H1 (cell line): ENCODE measurements at regions not wholly inside any gene's neighbourhood (a gene's known extent, or its start where the extent isn't known, plus 50 kb on each side); places are given as distances from the start of the nearest gene placed in this dataset.

Experiments used
- CTCF ChIA-PET: fragments of 300-600 bp; sonication (Branson Sonifier 250); formaldehyde crosslinking; loops from one replicate; lab custom pipeline; 2021; ENCODE audit not compliant: partially characterized antibody; lab: Charles Lee
- POLR2A ChIA-PET: fragments of 300-600 bp; sonication (Branson Sonifier 250); formaldehyde crosslinking; loops from one replicate; lab custom pipeline; 2021; ENCODE audit warnings: inconsistent platforms; ENCODE audit not compliant: partially characterized antibody; lab: Charles Lee
- DNase-seq, 2 experiments: peaks; one replicate each; pipeline versions ENCODE4 v3.0.0 to v3.0.0-alpha.2; 2010 to 2022; ENCODE audit warnings: low spot score in 2 of 2, low read depth in 1 of 2, mixed read lengths in 1 of 2
- FAIRE-seq: peaks from 2 replicates; lab custom pipeline; 2011; peaks lifted over from hg19 to GRCh38; lab: Jason Lieb, UNC
- H2AFZ ChIP-seq: 2 replicates; pipeline ENCODE4 v1.8.1; 2012; ENCODE audit warnings: low read length, inconsistent platforms
- H2AK5ac ChIP-seq: 2 replicates; pipeline ENCODE4 v1.6.1; 2013; ENCODE audit warnings: low read depth, low read length
- H2BK120ac ChIP-seq: replicated peaks from 2 replicates; pipeline ENCODE3; 2013; ENCODE audit warnings: low read depth, low read length, inconsistent platforms
- H2BK12ac ChIP-seq: 2 replicates; pipeline ENCODE4 v1.6.1; 2013; ENCODE audit warnings: low read depth, low read length
- H2BK15ac ChIP-seq: 2 replicates; pipeline ENCODE4 v1.6.1; 2013; ENCODE audit warnings: low read length
- H2BK20ac ChIP-seq: 2 replicates; pipeline ENCODE4 v1.6.1; 2013; ENCODE audit warnings: low read length
- H2BK5ac ChIP-seq: 2 replicates; pipeline ENCODE4 v1.6.1; 2013; ENCODE audit warnings: low read depth, low read length
- H3K14ac ChIP-seq: 2 replicates; pipeline ENCODE4 v1.6.1; 2013; ENCODE audit warnings: inconsistent platforms; ENCODE audit not compliant: insufficient read length
- H3K18ac ChIP-seq: 2 replicates; pipeline ENCODE4 v1.6.1; 2013; ENCODE audit warnings: low read length; ENCODE audit errors: extremely low read depth
- H3K23ac ChIP-seq: 2 replicates; pipeline ENCODE4 v1.6.1; 2013; ENCODE audit warnings: inconsistent platforms; ENCODE audit not compliant: insufficient read length
- H3K23me2 ChIP-seq: 2 replicates; pipeline ENCODE4 v1.6.1; 2013; ENCODE audit warnings: low read depth, low read length
- H3K27ac ChIP-seq: 2 replicates; pipeline ENCODE4 v1.6.1; 2011; ENCODE audit warnings: low read depth, low read length, inconsistent platforms
- H3K27me3 ChIP-seq, 4 experiments: replicated peaks in 1 of 4; 1 replicate in 1 of 4; 2 replicates in 3 of 4; pipeline versions ENCODE4 v1.6.1 to v1.8.1; 2011 to 2013; ENCODE audit warnings: low read length in 3 of 4, mild to moderate bottlenecking in 3 of 4, inconsistent platforms in 2 of 4, mixed read lengths in 2 of 4, moderate library complexity in 1 of 4; ENCODE audit not compliant: control insufficient read depth in 3 of 4, insufficient read depth in 3 of 4; ENCODE audit errors: extremely low read depth in 1 of 4
- H3K36me3 ChIP-seq, 4 experiments: 2 replicates each; pipeline versions ENCODE4 v1.6.1 to v1.8.1; 2011 to 2013; ENCODE audit warnings: mild to moderate bottlenecking in 4 of 4, low read length in 3 of 4, moderate library complexity in 2 of 4, control low read depth in 1 of 4, inconsistent platforms in 1 of 4; ENCODE audit not compliant: insufficient read depth in 4 of 4, control insufficient read depth in 2 of 4
- H3K4ac ChIP-seq: replicated peaks from 2 replicates; pipeline ENCODE3; 2013; ENCODE audit warnings: low read length, low read depth, mixed read lengths, inconsistent platforms; ENCODE audit not compliant: insufficient read length
- H3K4me1 ChIP-seq, 4 experiments: replicated peaks in 1 of 4; 1 replicate in 1 of 4; 2 replicates in 3 of 4; pipeline versions ENCODE4 v1.6.1 to v1.8.1; 2011 to 2013; ENCODE audit warnings: low read length in 3 of 4, inconsistent platforms in 2 of 4, mixed read lengths in 1 of 4; ENCODE audit not compliant: insufficient read depth in 4 of 4, control insufficient read depth in 3 of 4
- H3K4me2 ChIP-seq, 2 experiments: 2 replicates each; pipeline versions ENCODE4 v1.6.1 to v1.8.1; 2011 to 2013; ENCODE audit warnings: low read depth in 2 of 2, low read length in 2 of 2, control low read depth in 1 of 2, inconsistent platforms in 1 of 2, mild to moderate bottlenecking in 1 of 2; ENCODE audit not compliant: insufficient read depth in 1 of 2
- H3K4me3 ChIP-seq, 4 experiments: fragments of 200-600, 300-600 bp in 1 of 4; sonication (generic), shearing (Covaris generic), sonication (Bioruptor Twin) in 1 of 4; 2 replicates each; pipeline versions ENCODE4 v1.5.1 to v1.8.1; 2011 to 2016; ENCODE audit warnings: low read length in 4 of 4, low read depth in 3 of 4, control low read depth in 2 of 4, inconsistent platforms in 2 of 4, mild to moderate bottlenecking in 2 of 4, mixed read lengths in 1 of 4, moderate library complexity in 1 of 4; ENCODE audit not compliant: insufficient read depth in 2 of 4; ENCODE audit errors: extremely low read depth in 1 of 4
- H3K56ac ChIP-seq: replicated peaks from 2 replicates; pipeline ENCODE3; 2013; ENCODE audit warnings: low read depth, mild to moderate bottlenecking, mixed read lengths, low read length, inconsistent platforms; ENCODE audit not compliant: insufficient read length
- H3K79me1 ChIP-seq: 2 replicates; pipeline ENCODE4 v1.6.1; 2013; ENCODE audit warnings: low read depth, low read length, control low read depth
- H3K79me2 ChIP-seq, 2 experiments: 2 replicates each; pipeline versions ENCODE4 v1.6.1 to v1.8.1; 2012 to 2013; ENCODE audit warnings: low read length in 2 of 2, mild to moderate bottlenecking in 2 of 2, inconsistent platforms in 1 of 2; ENCODE audit not compliant: insufficient read depth in 2 of 2, control insufficient read depth in 1 of 2
- H3K9ac ChIP-seq, 4 experiments: replicated peaks in 1 of 4; 1 replicate in 1 of 4; 2 replicates in 3 of 4; pipeline versions ENCODE4 v1.6.1 to v1.8.1; 2011 to 2013; ENCODE audit warnings: low read depth in 3 of 4, low read length in 3 of 4, control low read depth in 2 of 4, mild to moderate bottlenecking in 2 of 4, moderate library complexity in 2 of 4, inconsistent platforms in 1 of 4; ENCODE audit errors: extremely low read depth in 1 of 4
- H3K9me3 ChIP-seq, 2 experiments: 2 replicates each; pipeline versions ENCODE4 v1.6.1 to v1.8.1; 2012 to 2013; ENCODE audit warnings: mild to moderate bottlenecking in 2 of 2, moderate library complexity in 2 of 2, control low read depth in 1 of 2, inconsistent platforms in 1 of 2, low read depth in 1 of 2, low read length in 1 of 2, mixed read lengths in 1 of 2; ENCODE audit not compliant: insufficient read depth in 2 of 2
- H4K20me1 ChIP-seq, 2 experiments: replicated peaks in 1 of 2; 2 replicates each; pipeline versions ENCODE3 to v1.8.1; 2011 to 2013; ENCODE audit warnings: inconsistent platforms in 2 of 2, low read length in 2 of 2, mild to moderate bottlenecking in 1 of 2; ENCODE audit not compliant: insufficient read depth in 2 of 2, control insufficient read depth in 1 of 2
- H4K5ac ChIP-seq: 2 replicates; pipeline ENCODE4 v1.6.1; 2013; ENCODE audit warnings: low read length, low read depth, mixed read lengths, inconsistent platforms; ENCODE audit not compliant: insufficient read length
- H4K8ac ChIP-seq: 2 replicates; pipeline ENCODE4 v1.8.0; 2013; ENCODE audit warnings: mild to moderate bottlenecking, moderate library complexity, low read length, inconsistent platforms; ENCODE audit not compliant: insufficient read depth; ENCODE audit errors: extremely low read depth
- H4K91ac ChIP-seq: replicated peaks from 2 replicates; pipeline ENCODE3; 2013; ENCODE audit warnings: low read length, mixed read lengths, inconsistent platforms; ENCODE audit not compliant: insufficient read length
- BACH1 ChIP-seq: IDR thresholded peaks from 2 replicates; pipeline ENCODE4 v1.6.1; 2012; ENCODE audit warnings: low read length, improper control_type of control experiment
- EGR1 ChIP-seq: IDR thresholded peaks from 2 replicates; pipeline ENCODE4 v1.6.1; 2011; ENCODE audit warnings: low read depth, low read length, borderline replicate concordance
- MAFK ChIP-seq: IDR thresholded peaks from 2 replicates; pipeline ENCODE4 v1.6.1; 2012; ENCODE audit warnings: low read depth, mild to moderate bottlenecking, improper control_type of control experiment, low read length
- POLR2A ChIP-seq, 2 experiments: IDR thresholded peaks; 1 replicate in 1 of 2; 2 replicates in 1 of 2; pipeline ENCODE4 v1.6.1; 2011; ENCODE audit warnings: low read depth in 2 of 2, low read length in 2 of 2, mild to moderate bottlenecking in 2 of 2; ENCODE audit errors: control extremely low read depth in 1 of 2
- SIRT6 ChIP-seq: IDR thresholded peaks from one replicate; pipeline ENCODE4 v1.7.1; 2012; ENCODE audit warnings: low read length, inconsistent platforms
- SUZ12 ChIP-seq: fragments of 200-600 bp; sonication (generic); IDR thresholded peaks from 2 replicates; pipeline ENCODE4 v1.6.1; 2012; ENCODE audit warnings: mild to moderate bottlenecking, inconsistent platforms, low read length, moderate library complexity, mixed read lengths
- TCF12 ChIP-seq: IDR thresholded peaks from 2 replicates; pipeline ENCODE4 v1.6.1; 2011; ENCODE audit warnings: low read depth, mild to moderate bottlenecking, low read length
- WGBS, 2 experiments: shearing (Covaris generic) in 1 of 2; methylation state at CpG; one replicate each; pipeline versions ENCODE4 v1.1.6 to v1.1.7; 2013 to 2015; ENCODE audit warnings: low lambda C conversion rate in 2 of 2, mixed read lengths in 2 of 2, inconsistent platforms in 1 of 2, low coverage in 1 of 2, missing lambda C conversion rate in 1 of 2; ENCODE audit not compliant: insufficient replicate concordance in 2 of 2, insufficient coverage in 1 of 2, insufficient read length in 1 of 2; ENCODE audit errors: extremely low coverage in 1 of 2, missing lambda C conversion rate in 1 of 2; 5-methylcytosine and 5-hydroxymethylcytosine counted together
- TF ChIP-seq, protein P1 (sequence below): IDR thresholded peaks from 2 replicates; pipeline ENCODE4 v1.6.1; 2011; ENCODE audit warnings: low read length, improper control_type of control experiment

DNA sequence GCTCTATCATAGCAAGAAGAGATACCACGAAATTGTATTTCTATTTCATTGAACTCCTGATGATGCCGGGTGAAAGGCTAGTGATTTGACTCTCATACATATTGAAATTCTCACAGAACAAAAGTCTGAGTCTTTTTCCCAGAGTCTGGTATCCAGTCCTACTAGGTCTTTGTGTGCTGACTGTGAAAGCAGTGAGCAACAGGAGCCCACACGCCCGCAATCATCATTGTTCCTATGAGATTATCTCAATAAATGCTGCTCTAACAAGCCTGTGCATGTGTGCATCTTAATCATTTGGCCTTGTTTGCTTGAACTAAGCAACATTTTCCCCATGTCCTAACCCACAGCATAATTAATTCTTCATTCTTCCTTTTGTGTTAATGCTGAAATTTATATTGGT lies 1466.0 kb downstream of the CDH11 start:
- Histone ChIP-seq H3K18ac (no peak overlapping the region), H3K14ac (no peak overlapping the region), H3K23me2 (no peaks in the 10 kb centered on the region), H3K27me3 (no peaks in the 10 kb centered on the region), H2BK20ac (no peak overlapping the region), H3K79me1 (no peaks in the 10 kb centered on the region), H3K4me1 (no peaks in the 10 kb centered on the region; a peak in 2 of 7 replicates), H4K5ac (no peak overlapping the region), H2BK120ac (no peak overlapping the region), H4K20me1 (no peaks in the 10 kb centered on the region), H3K9me3 (no peaks in the 10 kb centered on the region; a peak in 1 of 4 replicates), H2BK5ac (no peak overlapping the region), H3K23ac (no peak overlapping the region), H2BK12ac (no peak overlapping the region), H3K4me3 (no peak overlapping the region), H3K36me3 (no peaks in the 10 kb centered on the region), H2BK15ac (no peak overlapping the region), H4K8ac (no peak overlapping the region), H4K91ac (no peak overlapping the region), H3K4me2 (no peak overlapping the region), H3K56ac (no peak overlapping the region), H2AFZ (no peak overlapping the region), H3K79me2 (no peaks in the 10 kb centered on the region), H3K27ac (no peak overlapping the region), H3K9ac (no peak overlapping the region), H2AK5ac (no peak overlapping the region), H3K4ac (no peak overlapping the region)
- 87% methylated on average over 4 of the region's 4 CpGs; no CpG with 5 or more reads in 1 of the 2 experiments for WGBS, 2 experiments
- ChIA-PET POLR2A (no interaction called here), CTCF (no interaction called here)
- TF ChIP-seq SUZ12 = no peak
- TF ChIP-seq EGR1 = no peak
- TF ChIP-seq SIRT6 = no peak
- TF ChIP-seq TCF12 = no peak
- no peak for TF ChIP-seq MAFK
- TF ChIP-seq, protein P1, sequence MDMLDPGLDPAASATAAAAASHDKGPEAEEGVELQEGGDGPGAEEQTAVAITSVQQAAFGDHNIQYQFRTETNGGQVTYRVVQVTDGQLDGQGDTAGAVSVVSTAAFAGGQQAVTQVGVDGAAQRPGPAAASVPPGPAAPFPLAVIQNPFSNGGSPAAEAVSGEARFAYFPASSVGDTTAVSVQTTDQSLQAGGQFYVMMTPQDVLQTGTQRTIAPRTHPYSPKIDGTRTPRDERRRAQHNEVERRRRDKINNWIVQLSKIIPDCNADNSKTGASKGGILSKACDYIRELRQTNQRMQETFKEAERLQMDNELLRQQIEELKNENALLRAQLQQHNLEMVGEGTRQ = no peak
- no peak for TF ChIP-seq POLR2A (IDR thresholded peaks at IDR 0.05; ENCODE audit: control extremely low read depth in 1 of 2, low read depth in 2 of 2, low read length in 2 of 2)
- TF ChIP-seq BACH1 = no peak
- DNase-seq = no peak
- no peak for FAIRE-seq
